HT-29 (cell line): ENCODE measurements at regions not wholly inside any gene's neighbourhood (a gene's known extent, or its start where the extent isn't known, plus 50 kb on each side); places are given as distances from the start of the nearest gene placed in this dataset.
"Not testable (repeated sequence)": the region's sequence is repeated elsewhere in the genome, so short reads cannot be mapped to it uniquely, and the experiment has no call there.

ENCODE experiments used
- DNase-seq: peaks from one replicate; pipeline ENCODE4 v3.0.0-alpha.2; 2015; ENCODE audit warnings: low spot score

- DNase-seq = no peak
Observed at GRCh38 chr2:43000242-43001054, 208.1 kb upstream of the HAAO start.

- DNase-seq = peak; percentile 26
Observed at GRCh38 chr2:42999856-43000241, 207.5 kb upstream of the HAAO start.

- DNase-seq = peak; percentile 27
Observed at GRCh38 chr2:42999391-42999841, 207.0 kb upstream of the HAAO start.

- DNase-seq = no peak
Observed at GRCh38 chr2:42998721-42999120, 206.3 kb upstream of the HAAO start.

GRCh38 chr2:42996528-42996927, 204.1 kb upstream of the HAAO start:
- DNase-seq = no peak

GRCh38 chr2:42995752-42996422, 203.5 kb upstream of the HAAO start:
- DNase-seq = no peak

GRCh38 chr2:42989283-42990081, 197.1 kb upstream of the HAAO start:
- not testable (repeated sequence) for DNase-seq

GRCh38 chr2:42988055-42988454, 195.7 kb upstream of the HAAO start:
- not testable (repeated sequence) for DNase-seq

- peak; percentile 25 for DNase-seq
Observed at GRCh38 chr2:42987112-42987922, 194.9 kb upstream of the HAAO start.

- DNase-seq = no peak
Observed at GRCh38 chr2:42984617-42985016, 192.2 kb upstream of the HAAO start.

GRCh38 chr2:42984081-42984480, 191.7 kb upstream of the HAAO start:
- DNase-seq = no peak

GRCh38 chr2:42980764-42981416, 188.5 kb upstream of the HAAO start:
- no peak for DNase-seq

GRCh38 chr2:42979870-42980763, 187.7 kb upstream of the HAAO start:
- no peak for DNase-seq

- peak; percentile 84 for DNase-seq
Observed at GRCh38 chr2:42979416-42979869, 187.1 kb upstream of the HAAO start.

GRCh38 chr2:42978887-42979415, 186.6 kb upstream of the HAAO start:
- DNase-seq = peak; percentile 48

GRCh38 chr2:42978175-42978886, 185.9 kb upstream of the HAAO start:
- peak; percentile 57 for DNase-seq

GRCh38 chr2:42977270-42978174, 185.1 kb upstream of the HAAO start:
- DNase-seq = no peak

GRCh38 chr2:42976351-42976750, 184.0 kb upstream of the HAAO start:
- no peak for DNase-seq
